ENCODE measurements at regions not wholly inside any gene's neighbourhood (a gene's known extent, or its start where the extent isn't known, plus 50 kb on each side); places are given as distances from the start of the nearest gene placed in this dataset.

DNA sequence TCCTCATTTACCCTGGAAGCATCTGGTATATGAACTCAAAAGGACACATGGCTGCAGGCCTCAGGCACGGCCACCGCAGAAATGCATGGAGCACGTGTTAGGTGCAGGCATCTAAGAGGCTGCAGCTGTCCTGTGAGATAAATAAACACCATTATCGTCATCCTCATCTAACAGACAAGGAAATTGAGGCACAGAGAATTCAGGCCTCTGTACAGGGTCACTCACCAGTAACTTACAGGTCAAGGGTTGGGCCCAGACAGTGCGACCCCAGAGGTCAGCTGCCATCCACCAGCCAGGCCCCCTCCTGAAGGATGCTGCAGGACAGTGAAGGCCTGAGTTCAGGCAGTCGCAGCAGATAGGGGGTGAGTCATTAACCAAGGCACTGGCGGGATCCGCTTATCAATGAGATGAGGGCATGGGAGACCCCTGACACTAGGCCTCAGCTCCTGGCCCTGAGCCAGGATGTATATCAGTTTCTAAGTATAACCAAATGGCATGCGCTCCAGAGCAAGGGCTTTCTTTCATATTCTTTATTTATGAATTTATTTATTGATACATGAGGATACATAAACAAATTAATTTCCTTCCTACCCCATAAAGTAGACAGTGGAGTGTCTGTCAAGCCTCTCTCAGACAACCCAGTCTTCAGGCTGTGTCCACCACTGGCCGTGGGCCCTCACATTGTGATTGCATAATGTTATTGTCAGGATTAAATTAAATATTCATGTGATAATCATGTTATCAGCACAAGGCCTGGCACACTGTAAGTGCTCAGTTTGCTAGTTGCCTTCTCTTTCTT lies 316.9 kb downstream of the QKI start:
- TF ChIP-seq EP300 (IDR thresholded peaks at IDR 0.05; ENCODE audit: borderline replicate concordance) (no peak), YY1 (IDR thresholded peaks at IDR 0.05; ENCODE audit: low read depth) (no peak)
